GM12873 (cell line): ENCODE measurements at regions not wholly inside any gene's neighbourhood (a gene's known extent, or its start where the extent isn't known, plus 50 kb on each side); places are given as distances from the start of the nearest gene placed in this dataset.

Experiments used
- TF ChIP-seq, protein P1 (sequence below): IDR thresholded peaks from 2 replicates; pipeline ENCODE4 v1.5.1; 2012; ENCODE audit warnings: low read depth, mild to moderate bottlenecking, moderate library complexity, low read length, control low read depth; ENCODE audit not compliant: insufficient read depth; ENCODE audit errors: missing control alignments

DNA sequence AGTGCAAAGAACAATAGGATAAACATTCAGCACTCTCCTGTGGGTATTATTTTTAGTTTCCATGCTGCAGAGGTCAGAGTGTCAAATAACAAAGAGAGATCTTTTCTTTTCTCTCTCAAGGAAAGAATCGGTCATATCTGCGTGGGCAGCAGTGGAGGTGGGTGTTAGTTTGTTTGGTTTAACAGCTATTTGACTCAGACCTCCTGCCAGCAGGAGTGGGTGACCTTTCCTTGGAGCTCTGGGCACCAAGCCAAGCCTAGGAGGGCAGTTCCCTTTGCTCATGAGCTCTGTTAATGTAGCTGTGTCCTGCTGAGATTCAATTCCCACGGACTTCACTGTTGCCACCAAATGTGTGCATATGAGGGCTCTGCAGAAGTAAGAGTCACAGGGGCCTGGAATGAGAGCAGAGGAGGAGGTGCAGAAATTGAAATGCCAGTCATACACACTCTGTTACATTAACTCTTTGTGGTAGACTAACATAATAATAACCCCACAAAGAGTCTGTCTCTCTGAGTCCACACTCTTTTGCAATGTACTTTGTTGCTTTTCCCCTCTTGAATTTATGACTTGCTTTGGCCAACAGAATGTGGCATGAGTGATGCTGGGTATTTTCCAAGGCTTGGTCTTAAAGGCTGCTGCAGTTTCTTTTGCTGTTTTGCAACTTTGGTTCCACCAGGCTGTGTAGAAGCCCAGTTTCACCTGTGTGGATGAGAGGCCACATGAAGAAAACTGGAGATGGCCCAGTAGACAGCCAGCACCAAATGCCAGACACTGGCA, 76.0 kb upstream of the GRK3 start:
- TF ChIP-seq, protein P1, sequence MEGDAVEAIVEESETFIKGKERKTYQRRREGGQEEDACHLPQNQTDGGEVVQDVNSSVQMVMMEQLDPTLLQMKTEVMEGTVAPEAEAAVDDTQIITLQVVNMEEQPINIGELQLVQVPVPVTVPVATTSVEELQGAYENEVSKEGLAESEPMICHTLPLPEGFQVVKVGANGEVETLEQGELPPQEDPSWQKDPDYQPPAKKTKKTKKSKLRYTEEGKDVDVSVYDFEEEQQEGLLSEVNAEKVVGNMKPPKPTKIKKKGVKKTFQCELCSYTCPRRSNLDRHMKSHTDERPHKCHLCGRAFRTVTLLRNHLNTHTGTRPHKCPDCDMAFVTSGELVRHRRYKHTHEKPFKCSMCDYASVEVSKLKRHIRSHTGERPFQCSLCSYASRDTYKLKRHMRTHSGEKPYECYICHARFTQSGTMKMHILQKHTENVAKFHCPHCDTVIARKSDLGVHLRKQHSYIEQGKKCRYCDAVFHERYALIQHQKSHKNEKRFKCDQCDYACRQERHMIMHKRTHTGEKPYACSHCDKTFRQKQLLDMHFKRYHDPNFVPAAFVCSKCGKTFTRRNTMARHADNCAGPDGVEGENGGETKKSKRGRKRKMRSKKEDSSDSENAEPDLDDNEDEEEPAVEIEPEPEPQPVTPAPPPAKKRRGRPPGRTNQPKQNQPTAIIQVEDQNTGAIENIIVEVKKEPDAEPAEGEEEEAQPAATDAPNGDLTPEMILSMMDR = no peak

DNA sequence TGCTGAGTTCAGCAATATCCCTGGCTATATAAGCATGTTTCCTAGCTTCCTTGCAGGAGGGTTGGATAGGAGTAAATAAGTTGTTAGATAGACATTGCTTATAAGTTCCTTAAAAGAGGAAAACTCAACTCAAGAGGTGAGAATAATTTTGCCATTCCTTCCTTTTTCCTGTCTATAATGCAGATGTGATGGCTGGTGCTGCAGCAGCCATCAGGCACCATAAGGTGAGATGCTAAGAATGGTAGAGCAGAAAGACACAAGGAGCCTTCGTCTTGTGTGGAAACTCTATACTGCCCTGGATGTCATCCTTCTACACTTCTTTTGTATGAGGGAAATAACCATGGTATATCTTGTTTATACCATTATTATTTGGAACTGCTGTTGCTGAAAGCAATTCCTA, 74.5 kb upstream of the GRK3 start:
- TF ChIP-seq, protein P1 = no peak

DNA sequence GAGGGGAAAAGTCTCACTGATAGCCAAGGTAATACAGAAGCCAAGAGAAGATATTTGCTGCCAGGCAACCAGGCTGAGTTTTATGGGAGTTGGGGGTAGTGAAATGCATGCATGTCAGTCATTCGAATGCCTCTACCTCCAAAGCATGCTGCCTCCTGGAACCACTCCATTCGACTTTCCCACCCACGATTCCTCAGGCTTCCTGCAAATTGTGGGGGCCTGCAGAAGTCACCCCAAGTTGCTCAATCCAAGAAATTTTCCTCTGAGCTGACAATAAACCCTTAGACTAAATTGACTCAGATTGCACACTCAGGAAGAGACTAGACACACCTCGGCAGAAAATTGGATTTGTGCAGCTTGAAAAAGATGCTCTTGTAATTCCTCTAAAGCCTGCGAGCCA, 73.6 kb upstream of the GRK3 start:
- TF ChIP-seq, protein P1 = no peak

DNA sequence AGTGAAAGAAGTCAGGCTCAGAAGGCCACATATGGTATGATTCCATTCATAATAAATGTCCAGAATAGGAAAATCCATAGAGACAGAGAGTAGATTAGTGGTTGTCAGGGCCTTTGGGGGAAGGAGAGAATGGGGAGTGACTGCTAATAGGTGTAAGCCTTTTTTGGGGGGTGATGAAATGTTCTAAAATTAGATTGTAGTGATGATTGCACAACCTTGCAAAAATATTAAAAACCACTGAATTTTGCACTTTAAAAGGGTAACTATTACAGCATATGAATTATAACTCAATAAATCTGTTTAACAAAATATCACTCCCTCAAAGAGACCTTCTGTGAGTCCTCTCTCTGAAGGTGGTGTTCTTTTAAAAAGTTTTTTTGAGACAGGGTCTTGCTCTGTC, 72.3 kb upstream of the GRK3 start:
- TF ChIP-seq, protein P1 = no peak

DNA sequence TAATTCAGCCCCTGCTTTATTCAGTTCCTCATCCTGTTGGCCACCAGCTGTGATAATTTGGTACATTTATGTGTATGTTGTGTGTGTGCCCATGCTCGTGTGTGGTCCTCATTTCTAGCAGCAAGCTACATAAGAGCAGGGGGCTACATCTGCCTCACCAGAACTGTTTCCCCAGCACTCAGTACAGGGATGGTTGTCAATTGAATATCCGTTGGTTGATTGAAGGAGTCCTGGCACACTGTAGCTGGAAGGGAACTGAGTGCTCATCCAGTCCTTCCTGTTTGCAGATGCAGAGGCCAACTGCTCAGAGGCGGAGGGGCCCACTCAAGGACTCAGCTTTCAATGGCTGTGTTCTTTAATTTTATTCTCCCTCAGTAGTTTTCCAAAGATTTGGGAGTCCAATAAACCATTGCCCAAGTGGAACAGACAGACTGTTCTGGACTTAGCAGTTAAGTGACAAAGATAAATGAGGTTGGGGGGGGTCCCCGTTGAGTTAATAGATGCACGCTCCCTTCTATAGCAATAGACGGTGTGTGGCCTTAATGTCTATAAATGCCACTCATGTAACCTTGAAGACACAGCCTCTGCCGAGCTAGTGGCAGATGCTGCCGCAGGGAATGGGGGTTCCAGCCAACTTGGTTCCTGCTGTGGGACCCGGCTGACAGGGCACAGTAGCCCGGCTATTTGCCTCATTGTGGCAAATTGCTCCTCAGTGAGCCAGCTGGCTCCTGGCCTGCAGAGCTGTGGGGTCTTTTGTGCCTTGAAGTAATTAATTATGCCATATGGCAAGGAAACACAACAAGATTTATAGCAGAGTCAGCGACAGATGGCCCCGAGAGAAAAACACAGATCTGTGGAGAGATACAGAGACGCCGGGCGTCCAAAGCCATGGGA, 71.4 kb upstream of the GRK3 start:
- TF ChIP-seq, protein P1 = no peak

DNA sequence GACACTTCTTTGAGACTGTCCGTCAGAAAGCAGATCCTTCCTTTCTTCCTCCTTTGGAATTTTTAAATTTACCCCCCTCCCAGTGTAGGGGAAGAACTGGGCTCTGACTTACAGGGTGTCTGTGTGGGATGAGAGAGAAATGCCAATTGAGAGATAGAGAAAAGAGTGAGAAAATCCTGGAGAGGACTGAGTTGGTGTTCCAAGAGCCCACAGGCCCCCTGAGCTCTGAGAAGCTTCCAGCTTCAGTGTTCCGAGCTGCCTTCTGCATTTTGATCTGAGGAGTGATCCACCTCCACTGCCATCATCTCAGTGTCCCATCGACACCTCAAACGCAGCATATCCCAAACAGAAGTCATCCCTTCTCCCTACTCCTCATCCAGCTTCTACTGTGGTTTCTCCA, 70.7 kb upstream of the GRK3 start:
- TF ChIP-seq, protein P1 = no peak

DNA sequence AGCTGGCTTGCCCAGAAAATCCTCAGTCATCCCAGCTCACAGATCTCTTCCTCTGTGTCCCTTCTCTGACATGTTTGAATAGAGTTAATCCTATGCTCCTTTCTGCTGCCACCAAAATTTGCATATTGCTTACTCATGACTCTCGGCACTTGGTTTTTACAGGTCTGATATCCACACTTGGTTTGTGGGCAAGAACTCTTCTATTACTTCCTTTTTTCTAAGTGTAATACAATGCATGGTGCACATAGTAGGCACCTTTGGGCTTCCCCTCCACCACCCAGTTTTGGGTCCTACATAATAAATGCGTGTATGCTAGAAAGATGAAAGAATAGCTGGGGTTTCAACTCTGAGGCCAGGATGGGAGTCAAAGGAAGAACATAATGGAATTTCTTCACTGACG, 69.7 kb upstream of the GRK3 start:
- TF ChIP-seq, protein P1 = no peak
